ENCODE measurements at regions not wholly inside any gene's neighbourhood (a gene's known extent, or its start where the extent isn't known, plus 50 kb on each side); places are given as distances from the start of the nearest gene placed in this dataset.
"Not testable (repeated sequence)": the region's sequence is repeated elsewhere in the genome, so short reads cannot be mapped to it uniquely, and the experiment has no call there.

DNA sequence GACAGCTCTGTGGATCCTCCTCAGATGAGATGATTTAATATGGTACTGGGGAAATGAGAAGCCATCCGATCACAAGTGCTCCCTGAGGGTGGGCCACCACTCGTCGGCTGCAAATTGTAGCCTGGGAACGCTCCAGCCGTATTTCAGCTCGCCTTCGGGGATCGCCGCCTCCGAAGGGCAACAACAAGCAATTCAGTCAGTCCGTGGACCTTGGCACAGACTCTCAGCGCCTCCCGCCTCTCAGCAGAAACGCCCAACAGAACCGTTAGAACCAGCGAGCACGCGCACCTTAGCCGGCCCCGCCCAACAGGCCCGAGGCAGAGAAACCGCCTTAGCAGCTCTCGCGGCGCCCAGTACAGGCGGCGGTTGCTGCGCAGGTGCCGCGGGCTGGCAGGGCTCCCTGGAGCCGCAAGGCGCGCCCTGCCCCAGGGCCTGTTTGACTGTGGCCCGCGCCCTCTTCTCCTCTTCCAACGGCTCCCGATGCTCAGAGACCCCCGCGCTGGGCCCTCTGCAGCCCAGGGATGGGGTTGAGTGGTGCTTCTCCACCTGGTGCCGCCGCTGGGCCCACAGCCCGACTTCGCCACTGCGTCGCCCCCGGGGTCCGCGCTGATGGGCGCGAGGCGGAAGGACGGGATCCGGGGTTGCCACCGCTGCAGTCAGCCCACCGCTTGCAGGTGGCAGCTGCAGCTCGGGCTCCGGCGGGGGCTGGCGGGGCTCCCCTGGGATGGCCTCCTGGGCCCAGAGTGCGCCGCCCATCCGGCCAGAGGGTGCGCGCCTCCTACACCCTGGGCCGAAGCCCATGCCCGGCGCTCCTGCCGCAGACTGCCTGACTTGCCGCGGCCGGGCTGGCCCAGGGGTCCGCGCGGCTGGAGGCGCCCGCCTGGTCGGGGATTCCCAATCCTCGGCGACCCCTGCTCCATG, 77.9 kb upstream of the PABPC3 start:
- ATAC-seq (ENCODE audit: low read depth in 2 of 2): peak in 1 of 2 donors; percentile 75
- not testable (repeated sequence) for H3K9me3 ChIP-seq (ENCODE audit: control insufficient read depth in 2 of 2, low read length in 2 of 2); H3K36me3 ChIP-seq (ENCODE audit: control insufficient read depth, insufficient read depth, low read length); H3K4me3 ChIP-seq (ENCODE audit: low read depth, low read length); H3K4me1 ChIP-seq (ENCODE audit: control insufficient read depth, insufficient read depth, low read length, poor library complexity, severe bottlenecking); H3K9me3 Mint-ChIP-seq; H3K36me3 Mint-ChIP-seq; H3K27ac ChIP-seq (ENCODE audit: insufficient read depth, low read length, poor library complexity, severe bottlenecking); H3K27ac Mint-ChIP-seq; H3K4me1 Mint-ChIP-seq
- H3K27me3 ChIP-seq (ENCODE audit: control insufficient read depth, insufficient read depth, low read length): peaks cover 10% of the 10 kb centered on the region
- peak overlapping the region; percentile 12 to 88 (median 72) for H3K4me3 Mint-ChIP-seq
- H3K27me3 Mint-ChIP-seq: peaks cover 44% of the 10 kb centered on the region
- peak in 1 of 3 donors; percentile 83 for DNase-seq

DNA sequence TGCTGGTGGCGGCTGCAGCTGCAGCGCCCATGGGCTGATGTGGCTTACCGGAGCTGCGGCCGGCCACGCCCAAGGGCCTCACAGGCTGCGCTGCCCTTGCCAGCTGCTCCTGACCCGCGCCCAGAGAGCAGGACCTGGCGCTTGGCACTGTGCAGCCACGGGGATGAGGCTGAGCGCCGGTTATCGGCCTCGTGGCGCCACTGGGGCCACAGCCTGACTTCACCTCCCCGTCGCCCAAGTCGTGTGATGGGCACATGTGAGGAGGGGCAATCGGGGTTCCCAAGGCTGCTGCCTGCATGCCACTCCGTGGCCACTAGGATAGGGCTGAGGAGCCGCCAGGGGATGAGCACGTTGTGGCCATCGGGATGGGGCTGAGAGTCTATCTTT, 77.2 kb upstream of the PABPC3 start:
- Mint-ChIP-seq H3K36me3 (no peaks in the 10 kb centered on the region), H3K27me3 (peaks cover 43% of the 10 kb centered on the region), H3K27ac (no peak overlapping the region), H3K9me3 (no peaks in the 10 kb centered on the region), H3K4me3 (no peak overlapping the region), H3K4me1 (peaks cover 0 to 7% (median 5%) of the 10 kb centered on the region in 4 donors)
- Histone ChIP-seq H3K4me3 (ENCODE audit: low read depth, low read length) (no peak overlapping the region), H3K27ac (ENCODE audit: insufficient read depth, low read length, poor library complexity, severe bottlenecking) (no peak overlapping the region), H3K4me1 (ENCODE audit: control insufficient read depth, insufficient read depth, low read length, poor library complexity, severe bottlenecking) (no peaks in the 10 kb centered on the region), H3K27me3 (ENCODE audit: control insufficient read depth, insufficient read depth, low read length) (peaks cover 10% of the 10 kb centered on the region), H3K9me3 (ENCODE audit: control insufficient read depth in 2 of 2, low read length in 2 of 2) (no peaks in the 10 kb centered on the region), H3K36me3 (ENCODE audit: control insufficient read depth, insufficient read depth, low read length) (no peaks in the 10 kb centered on the region)
- no peak for ATAC-seq (ENCODE audit: low read depth in 2 of 2)
- DNase-seq: peak in 1 of 3 donors; percentile 25

DNA sequence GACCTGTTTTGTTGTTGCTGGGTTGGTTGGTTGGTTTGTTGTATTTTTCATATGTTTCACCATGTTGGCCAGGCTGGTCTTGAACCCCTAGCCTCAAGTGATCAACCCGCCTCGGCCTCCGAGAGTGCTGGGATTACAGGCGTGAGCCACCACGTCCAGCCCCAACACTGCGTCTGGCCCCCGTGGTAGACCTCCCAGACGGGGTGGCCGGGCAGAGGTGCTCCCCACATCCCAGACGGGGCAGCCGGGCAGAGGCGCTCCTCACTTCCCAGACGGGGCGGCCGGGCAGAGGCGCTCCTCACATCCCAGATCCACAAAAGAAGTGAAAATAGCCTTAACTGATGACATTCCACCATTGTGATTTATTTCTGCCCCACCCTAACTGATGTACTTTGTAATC, 76.2 kb upstream of the PABPC3 start:
- not testable (repeated sequence) for ATAC-seq (ENCODE audit: low read depth in 2 of 2); H3K27ac Mint-ChIP-seq; H3K9me3 ChIP-seq (ENCODE audit: control insufficient read depth in 2 of 2, low read length in 2 of 2); H3K27ac ChIP-seq (ENCODE audit: insufficient read depth, low read length, poor library complexity, severe bottlenecking); DNase-seq; H3K36me3 Mint-ChIP-seq; H3K36me3 ChIP-seq (ENCODE audit: control insufficient read depth, insufficient read depth, low read length); H3K9me3 Mint-ChIP-seq; H3K4me1 ChIP-seq (ENCODE audit: control insufficient read depth, insufficient read depth, low read length, poor library complexity, severe bottlenecking); H3K4me3 ChIP-seq (ENCODE audit: low read depth, low read length); H3K4me1 Mint-ChIP-seq
- Mint-ChIP-seq H3K4me3 (peak overlapping the region in 1 of 4 donors; percentile 22), H3K27me3 (peaks cover 46% of the 10 kb centered on the region)
- H3K27me3 ChIP-seq (ENCODE audit: control insufficient read depth, insufficient read depth, low read length): peaks cover 10% of the 10 kb centered on the region

DNA sequence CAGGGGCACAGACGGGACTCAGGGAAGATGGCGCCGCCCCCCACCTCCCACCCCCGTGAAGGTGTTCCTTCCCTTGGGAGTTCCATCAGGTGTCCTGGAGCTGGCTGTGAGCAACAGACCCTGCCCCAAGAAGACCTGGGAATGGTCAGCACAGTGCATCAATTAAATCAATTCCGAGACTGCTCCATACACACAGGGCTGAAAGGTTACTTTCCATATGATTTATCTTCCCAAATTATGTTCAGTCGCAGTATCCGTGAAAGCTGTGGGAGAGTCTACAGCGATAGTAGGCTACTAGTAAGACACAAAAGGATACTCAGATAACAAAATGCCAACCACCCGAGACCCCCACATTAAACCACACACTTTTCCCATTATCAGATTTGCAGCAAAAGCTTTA, 71.8 kb upstream of the PABPC3 start:
- DNase-seq: no peak
- Mint-ChIP-seq H3K36me3 (no peaks in the 10 kb centered on the region), H3K9me3 (no peaks in the 10 kb centered on the region), H3K4me3 (no peak overlapping the region), H3K27ac (no peak overlapping the region), H3K27me3 (peaks cover 33% of the 10 kb centered on the region), H3K4me1 (no peaks in the 10 kb centered on the region)
- H3K27ac ChIP-seq (ENCODE audit: insufficient read depth, low read length, poor library complexity, severe bottlenecking): no peak overlapping the region
- peaks cover 10% of the 10 kb centered on the region for H3K27me3 ChIP-seq (ENCODE audit: control insufficient read depth, insufficient read depth, low read length)
- H3K4me3 ChIP-seq (ENCODE audit: low read depth, low read length): no peak overlapping the region
- no peaks in the 10 kb centered on the region for H3K36me3 ChIP-seq (ENCODE audit: control insufficient read depth, insufficient read depth, low read length)
- H3K9me3 ChIP-seq (ENCODE audit: control insufficient read depth in 2 of 2, low read length in 2 of 2): no peaks in the 10 kb centered on the region
- no peaks in the 10 kb centered on the region for H3K4me1 ChIP-seq (ENCODE audit: control insufficient read depth, insufficient read depth, low read length, poor library complexity, severe bottlenecking)
- ATAC-seq (ENCODE audit: low read depth in 2 of 2): no peak

DNA sequence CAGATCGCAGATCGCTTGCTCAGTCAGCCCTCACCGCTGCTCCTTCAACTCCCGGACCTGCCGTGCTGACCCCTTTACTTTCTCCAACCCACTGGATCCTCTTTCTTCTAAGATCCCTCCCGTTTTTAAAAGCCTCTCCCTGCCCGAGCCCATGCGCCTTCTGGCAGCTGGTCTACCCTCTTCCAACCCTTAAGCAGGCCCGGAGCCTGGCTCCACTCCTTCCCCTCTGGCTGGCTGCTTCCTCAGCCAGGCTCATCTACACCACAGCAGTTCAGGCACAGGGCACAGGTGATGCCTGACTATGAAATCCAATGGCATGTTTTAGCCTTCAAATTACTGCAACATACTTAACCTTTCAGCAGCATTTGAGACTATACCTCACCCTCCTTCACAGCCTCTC, 63.8 kb upstream of the PABPC3 start:
- Histone ChIP-seq H3K27ac (ENCODE audit: insufficient read depth, low read length, poor library complexity, severe bottlenecking) (no peak overlapping the region), H3K4me3 (ENCODE audit: low read depth, low read length) (no peak overlapping the region), H3K9me3 (ENCODE audit: control insufficient read depth in 2 of 2, low read length in 2 of 2) (no peaks in the 10 kb centered on the region), H3K27me3 (ENCODE audit: control insufficient read depth, insufficient read depth, low read length) (peaks cover 2% of the 10 kb centered on the region), H3K4me1 (ENCODE audit: control insufficient read depth, insufficient read depth, low read length, poor library complexity, severe bottlenecking) (no peaks in the 10 kb centered on the region), H3K36me3 (ENCODE audit: control insufficient read depth, insufficient read depth, low read length) (no peaks in the 10 kb centered on the region)
- Mint-ChIP-seq H3K4me1 (no peaks in the 10 kb centered on the region), H3K36me3 (no peaks in the 10 kb centered on the region), H3K27ac (no peak overlapping the region), H3K4me3 (no peak overlapping the region), H3K9me3 (no peaks in the 10 kb centered on the region), H3K27me3 (peaks cover 21% of the 10 kb centered on the region)
- no peak for DNase-seq
- no peak for ATAC-seq (ENCODE audit: low read depth in 2 of 2)

DNA sequence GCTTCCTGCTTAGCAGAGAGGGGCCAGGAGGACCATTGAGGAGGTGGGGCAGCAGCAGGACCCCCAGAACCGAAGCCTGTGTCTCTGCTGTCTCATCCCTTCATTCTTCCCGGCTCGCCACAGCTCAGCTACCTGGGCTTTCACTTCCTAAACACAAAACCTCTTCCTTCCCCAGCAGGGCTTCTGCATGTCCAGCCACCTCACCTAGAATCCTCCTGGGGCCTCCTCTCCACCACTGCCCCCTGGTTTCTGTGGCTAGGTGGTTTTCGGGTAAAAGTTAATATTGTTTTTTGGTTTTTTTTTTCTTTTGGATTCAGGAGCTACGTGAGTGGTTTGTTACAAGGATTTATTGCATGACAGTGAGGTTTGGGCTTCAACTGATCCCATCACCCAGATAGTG, 61.8 kb upstream of the PABPC3 start:
- Histone ChIP-seq H3K27me3 (ENCODE audit: control insufficient read depth, insufficient read depth, low read length) (peaks cover 4% of the 10 kb centered on the region), H3K9me3 (ENCODE audit: control insufficient read depth in 2 of 2, low read length in 2 of 2) (no peaks in the 10 kb centered on the region), H3K27ac (ENCODE audit: insufficient read depth, low read length, poor library complexity, severe bottlenecking) (no peak overlapping the region), H3K4me3 (ENCODE audit: low read depth, low read length) (no peak overlapping the region), H3K36me3 (ENCODE audit: control insufficient read depth, insufficient read depth, low read length) (no peaks in the 10 kb centered on the region), H3K4me1 (ENCODE audit: control insufficient read depth, insufficient read depth, low read length, poor library complexity, severe bottlenecking) (no peaks in the 10 kb centered on the region)
- ATAC-seq (ENCODE audit: low read depth in 2 of 2) (no peak), DNase-seq (no peak)
- no peak overlapping the region for H3K4me3 Mint-ChIP-seq
- peaks cover 25% of the 10 kb centered on the region for H3K27me3 Mint-ChIP-seq
- peak overlapping the region in 1 of 3 donors; percentile 39 for H3K27ac Mint-ChIP-seq
- H3K36me3 Mint-ChIP-seq: no peaks in the 10 kb centered on the region
- H3K4me1 Mint-ChIP-seq: no peaks in the 10 kb centered on the region
- no peaks in the 10 kb centered on the region for H3K9me3 Mint-ChIP-seq

DNA sequence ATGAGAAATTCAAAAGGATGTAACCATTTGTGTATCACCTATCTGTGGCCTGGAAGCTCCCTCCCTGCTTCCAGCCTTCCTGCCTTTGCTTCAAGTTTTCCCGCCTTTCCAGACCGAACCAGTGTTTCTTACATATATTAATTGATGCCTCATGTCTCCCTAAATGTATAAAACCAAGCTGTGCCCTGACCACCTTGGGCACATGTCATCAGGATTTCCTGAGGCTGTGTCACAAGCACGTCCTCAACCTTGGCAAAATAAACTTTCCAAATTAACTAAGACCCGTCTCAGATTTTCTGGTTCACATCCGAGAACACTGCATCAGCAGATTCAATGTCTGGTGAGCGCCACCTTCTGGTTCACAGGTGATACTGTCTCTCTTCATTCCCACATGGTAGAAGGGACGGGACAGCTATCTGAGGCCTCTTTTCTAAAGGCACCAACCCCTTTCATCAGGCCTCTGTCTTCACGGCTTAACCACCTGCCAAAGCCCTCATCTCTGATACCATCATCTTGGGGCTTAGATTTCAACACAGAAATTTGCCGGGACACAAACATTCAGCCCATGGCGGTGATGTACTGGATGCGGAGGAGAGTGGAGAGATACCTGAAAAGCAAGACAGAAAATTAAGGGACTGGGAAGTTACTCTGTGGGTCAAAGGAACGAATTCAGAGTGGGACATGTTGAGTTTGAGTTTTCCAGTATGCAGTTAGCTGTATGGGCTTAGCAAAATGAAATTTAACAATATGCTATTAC, 58.7 kb upstream of the PABPC3 start:
- H3K27me3 Mint-ChIP-seq: peaks cover 23% of the 10 kb centered on the region
- H3K4me1 ChIP-seq (ENCODE audit: control insufficient read depth, insufficient read depth, low read length, poor library complexity, severe bottlenecking): no peaks in the 10 kb centered on the region
- DNase-seq (peak; percentile 13 to 71 (median 19)), ATAC-seq (ENCODE audit: low read depth in 2 of 2) (peak; percentile 43 to 53)
- no peaks in the 10 kb centered on the region for H3K36me3 ChIP-seq (ENCODE audit: control insufficient read depth, insufficient read depth, low read length)
- no peak overlapping the region for H3K4me3 ChIP-seq (ENCODE audit: low read depth, low read length)
- no peak overlapping the region for H3K27ac ChIP-seq (ENCODE audit: insufficient read depth, low read length, poor library complexity, severe bottlenecking)
- H3K9me3 Mint-ChIP-seq: peaks cover 0 to 1% (median 0%) of the 10 kb centered on the region in 7 donors
- H3K9me3 ChIP-seq (ENCODE audit: control insufficient read depth in 2 of 2, low read length in 2 of 2): no peaks in the 10 kb centered on the region
- peaks cover 2% of the 10 kb centered on the region for H3K27me3 ChIP-seq (ENCODE audit: control insufficient read depth, insufficient read depth, low read length)
- H3K4me1 Mint-ChIP-seq: no peaks in the 10 kb centered on the region
- H3K4me3 Mint-ChIP-seq: no peak overlapping the region
- no peaks in the 10 kb centered on the region for H3K36me3 Mint-ChIP-seq
- H3K27ac Mint-ChIP-seq: no peak overlapping the region
